ENCODE measurements at regions not wholly inside any gene's neighbourhood (a gene's known extent, or its start where the extent isn't known, plus 50 kb on each side); places are given as distances from the start of the nearest gene placed in this dataset.

- TF ChIP-seq, protein P1, sequence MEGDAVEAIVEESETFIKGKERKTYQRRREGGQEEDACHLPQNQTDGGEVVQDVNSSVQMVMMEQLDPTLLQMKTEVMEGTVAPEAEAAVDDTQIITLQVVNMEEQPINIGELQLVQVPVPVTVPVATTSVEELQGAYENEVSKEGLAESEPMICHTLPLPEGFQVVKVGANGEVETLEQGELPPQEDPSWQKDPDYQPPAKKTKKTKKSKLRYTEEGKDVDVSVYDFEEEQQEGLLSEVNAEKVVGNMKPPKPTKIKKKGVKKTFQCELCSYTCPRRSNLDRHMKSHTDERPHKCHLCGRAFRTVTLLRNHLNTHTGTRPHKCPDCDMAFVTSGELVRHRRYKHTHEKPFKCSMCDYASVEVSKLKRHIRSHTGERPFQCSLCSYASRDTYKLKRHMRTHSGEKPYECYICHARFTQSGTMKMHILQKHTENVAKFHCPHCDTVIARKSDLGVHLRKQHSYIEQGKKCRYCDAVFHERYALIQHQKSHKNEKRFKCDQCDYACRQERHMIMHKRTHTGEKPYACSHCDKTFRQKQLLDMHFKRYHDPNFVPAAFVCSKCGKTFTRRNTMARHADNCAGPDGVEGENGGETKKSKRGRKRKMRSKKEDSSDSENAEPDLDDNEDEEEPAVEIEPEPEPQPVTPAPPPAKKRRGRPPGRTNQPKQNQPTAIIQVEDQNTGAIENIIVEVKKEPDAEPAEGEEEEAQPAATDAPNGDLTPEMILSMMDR (IDR thresholded peaks at IDR 0.05), result no peak
- no peak for TF ChIP-seq EP300 (IDR thresholded peaks at IDR 0.05)
- TF ChIP-seq POLR2A (IDR thresholded peaks at IDR 0.05), result no peak
Measured at GRCh38 chr13:75913925-75914324, 277.8 kb downstream of the LMO7 start.

Data from tibial nerve (tissue), 4 donors.